Osteoblast (primary cell): ENCODE measurements at regions not wholly inside any gene's neighbourhood (a gene's known extent, or its start where the extent isn't known, plus 50 kb on each side); places are given as distances from the start of the nearest gene placed in this dataset.

Source experiments
- DNase-seq: peaks from one replicate; pipeline ENCODE4 v3.0.0; 2011; ENCODE audit warnings: low spot score, mixed read lengths; ENCODE audit not compliant: insufficient read length; ENCODE audit errors: missing footprints
- H2AFZ ChIP-seq: 2 replicates; pipeline ENCODE4 v1.6.0; 2011; ENCODE audit warnings: mild to moderate bottlenecking, low read length
- H3K27ac ChIP-seq: 2 replicates; pipeline ENCODE4 v1.5.1; 2011; ENCODE audit warnings: mild to moderate bottlenecking, low read depth, low read length, moderate library complexity
- H3K27me3 ChIP-seq: 2 replicates; pipeline ENCODE4 v1.6.0; 2012; ENCODE audit warnings: mild to moderate bottlenecking, control low read depth, inconsistent platforms, low read length, moderate library complexity; ENCODE audit not compliant: insufficient read depth
- H3K36me3 ChIP-seq: 2 replicates; pipeline ENCODE4 v1.5.1; 2011; ENCODE audit warnings: mild to moderate bottlenecking, low read length, control low read depth, moderate library complexity; ENCODE audit not compliant: insufficient read depth
- H3K4me1 ChIP-seq: 2 replicates; pipeline ENCODE4 v1.5.1; 2011; ENCODE audit warnings: mild to moderate bottlenecking, low read length, control low read depth, moderate library complexity; ENCODE audit not compliant: insufficient read depth
- H3K4me2 ChIP-seq: 2 replicates; pipeline ENCODE4 v1.6.0; 2011; ENCODE audit warnings: mild to moderate bottlenecking, low read length; ENCODE audit not compliant: insufficient read depth
- H3K4me3 ChIP-seq: fragments of 200-600 bp; sonication (generic); 3 replicates; pipeline ENCODE4 v1.5.1; 2012; ENCODE audit warnings: mild to moderate bottlenecking, low read length, inconsistent platforms; ENCODE audit not compliant: insufficient read depth
- H3K79me2 ChIP-seq: 2 replicates; pipeline ENCODE4 v1.6.0; 2012; ENCODE audit warnings: mild to moderate bottlenecking, low read length, control low read depth, inconsistent platforms; ENCODE audit not compliant: insufficient read depth
- H3K9me3 ChIP-seq: 2 replicates; pipeline ENCODE4 v1.5.1; 2011; ENCODE audit warnings: low read depth, low read length, control low read depth
- H4K20me1 ChIP-seq: 2 replicates; pipeline ENCODE4 v1.6.0; 2012; ENCODE audit warnings: mild to moderate bottlenecking, low read length, control low read depth; ENCODE audit not compliant: insufficient read depth
- CTCF ChIP-seq: IDR thresholded peaks from 2 replicates; pipeline ENCODE4 v1.5.1; 2011; ENCODE audit warnings: mild to moderate bottlenecking, low read depth, low read length, moderate library complexity; ENCODE audit errors: extremely low read depth

DNA sequence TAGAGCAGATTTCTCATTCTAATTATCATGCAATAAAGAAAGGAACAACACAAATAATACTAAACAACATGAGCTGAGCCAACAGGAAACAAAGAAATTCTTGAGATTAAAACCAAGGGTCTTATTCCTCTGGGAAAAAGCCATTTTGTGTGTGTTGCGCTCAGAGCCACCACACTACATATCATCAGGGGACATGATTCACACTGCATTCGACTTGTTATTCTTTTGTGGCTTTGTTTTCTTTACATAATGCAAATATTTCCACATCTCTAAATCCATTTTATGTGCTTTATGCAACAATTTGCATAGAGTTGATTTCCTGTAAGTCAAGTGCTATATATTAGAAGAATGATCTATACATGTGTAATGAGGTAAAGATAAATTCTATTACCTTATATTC is 719.6 kb downstream of the TBC1D32 start:
- no peak for DNase-seq
- H3K4me3 ChIP-seq, result no peak overlapping the region
- H3K4me1 ChIP-seq, result no peaks in the 10 kb centered on the region
- no peaks in the 10 kb centered on the region for H3K79me2 ChIP-seq
- H3K36me3 ChIP-seq, result no peaks in the 10 kb centered on the region
- no peaks in the 10 kb centered on the region for H4K20me1 ChIP-seq
- no peak overlapping the region for H3K4me2 ChIP-seq
- H3K9me3 ChIP-seq, result no peaks in the 10 kb centered on the region
- H3K27ac ChIP-seq, result no peak overlapping the region
- no peak for TF ChIP-seq CTCF
- H2AFZ ChIP-seq, result no peak overlapping the region
- H3K27me3 ChIP-seq, result no peaks in the 10 kb centered on the region

GRCh38 chr6:120608826-120609225 is 725.5 kb downstream of the TBC1D32 start:
- H3K27me3 ChIP-seq, result no peaks in the 10 kb centered on the region
- H3K79me2 ChIP-seq, result no peaks in the 10 kb centered on the region
- no peak overlapping the region for H3K4me3 ChIP-seq
- H3K27ac ChIP-seq, result no peak overlapping the region
- no peaks in the 10 kb centered on the region for H3K4me1 ChIP-seq
- H2AFZ ChIP-seq, result no peak overlapping the region
- H4K20me1 ChIP-seq, result no peaks in the 10 kb centered on the region
- H3K9me3 ChIP-seq, result no peaks in the 10 kb centered on the region
- H3K4me2 ChIP-seq, result no peak overlapping the region
- no peak for DNase-seq
- no peaks in the 10 kb centered on the region for H3K36me3 ChIP-seq
- TF ChIP-seq CTCF, result no peak

- Histone ChIP-seq H2AFZ (no peak overlapping the region), H3K79me2 (no peaks in the 10 kb centered on the region), H3K36me3 (no peaks in the 10 kb centered on the region), H3K9me3 (no peaks in the 10 kb centered on the region), H3K4me3 (no peak overlapping the region), H3K27ac (no peak overlapping the region), H3K4me1 (no peaks in the 10 kb centered on the region), H3K4me2 (no peak overlapping the region), H4K20me1 (no peaks in the 10 kb centered on the region), H3K27me3 (no peaks in the 10 kb centered on the region)
- no peak for DNase-seq
- no peak for TF ChIP-seq CTCF
These were observed 727.5 kb downstream of the TBC1D32 start for GRCh38 chr6:120606743-120607142.

DNA sequence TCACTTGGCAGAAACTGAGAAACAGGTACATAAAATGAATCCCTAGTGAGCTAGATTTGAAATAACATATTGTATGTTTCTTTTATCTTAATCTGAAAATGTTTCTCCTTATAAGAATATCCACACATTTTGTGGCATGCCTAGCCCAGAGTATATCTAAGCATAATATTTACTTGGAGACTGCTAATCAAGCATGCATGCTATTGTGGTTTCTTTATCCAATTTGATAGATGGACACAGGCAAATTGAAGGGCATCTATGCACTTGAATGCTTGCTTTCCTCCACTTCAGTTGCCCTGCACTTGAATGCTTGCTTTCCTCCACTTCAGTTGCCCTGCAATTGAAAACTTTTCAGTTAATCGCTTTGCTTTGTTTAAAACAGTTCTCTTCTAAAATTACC is 729.8 kb downstream of the TBC1D32 start:
- Histone ChIP-seq H3K27me3 (no peaks in the 10 kb centered on the region), H2AFZ (no peak overlapping the region), H3K27ac (no peak overlapping the region), H3K4me1 (no peaks in the 10 kb centered on the region), H3K4me3 (no peak overlapping the region), H3K36me3 (no peaks in the 10 kb centered on the region), H3K79me2 (no peaks in the 10 kb centered on the region), H3K4me2 (no peak overlapping the region), H3K9me3 (no peaks in the 10 kb centered on the region), H4K20me1 (no peaks in the 10 kb centered on the region)
- DNase-seq, result no peak
- no peak for TF ChIP-seq CTCF
